Occipital lobe (tissue), 1 donor: ENCODE measurements at regions not wholly inside any gene's neighbourhood (a gene's known extent, or its start where the extent isn't known, plus 50 kb on each side); places are given as distances from the start of the nearest gene placed in this dataset.
"Not testable (repeated sequence)": the region's sequence is repeated elsewhere in the genome, so short reads cannot be mapped to it uniquely, and the experiment has no call there.

Source experiments
- DNase-seq: peaks from one replicate; lab custom pipeline; 2025; lab: John Stamatoyannopoulos, UW

DNA sequence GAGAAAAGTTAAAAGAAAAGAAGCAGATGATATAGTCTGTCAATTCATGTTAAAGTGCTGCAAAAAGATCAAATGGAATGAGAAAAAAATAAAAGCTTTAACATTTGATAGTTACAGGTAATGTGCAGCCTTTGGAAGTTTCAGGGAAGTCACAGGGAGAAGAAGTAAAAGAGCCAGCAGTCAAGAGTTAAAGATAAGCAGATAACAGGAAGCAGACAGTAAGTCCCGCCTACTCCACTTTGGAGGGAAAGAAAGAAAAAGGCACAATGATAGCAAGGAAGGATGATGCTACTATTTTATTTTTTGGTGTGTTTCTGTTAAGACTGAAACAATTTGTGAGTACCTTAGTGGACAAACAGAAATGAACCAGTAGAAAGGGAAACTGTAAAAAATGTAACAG, 111.1 kb upstream of the KRR1 start:
- DNase-seq = no peak

DNA sequence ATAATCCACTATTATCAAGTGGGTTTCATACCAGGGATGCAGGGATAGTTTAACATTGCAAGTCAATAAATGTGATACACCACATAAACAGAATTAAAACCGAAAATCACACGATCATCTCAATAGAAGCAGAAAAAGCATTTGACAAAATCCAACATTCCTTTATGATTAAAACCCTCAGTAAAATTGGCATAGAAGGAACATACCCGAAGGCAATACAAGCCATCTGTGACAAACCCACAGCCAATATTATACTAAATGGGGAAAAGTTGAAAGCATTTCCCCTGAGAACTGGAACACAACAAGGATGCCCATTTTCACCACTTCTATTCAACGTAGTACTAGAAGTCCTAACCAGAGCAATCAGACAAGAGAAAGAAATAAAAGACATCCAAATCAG, 103.0 kb upstream of the KRR1 start:
- DNase-seq = not testable (repeated sequence)

DNA sequence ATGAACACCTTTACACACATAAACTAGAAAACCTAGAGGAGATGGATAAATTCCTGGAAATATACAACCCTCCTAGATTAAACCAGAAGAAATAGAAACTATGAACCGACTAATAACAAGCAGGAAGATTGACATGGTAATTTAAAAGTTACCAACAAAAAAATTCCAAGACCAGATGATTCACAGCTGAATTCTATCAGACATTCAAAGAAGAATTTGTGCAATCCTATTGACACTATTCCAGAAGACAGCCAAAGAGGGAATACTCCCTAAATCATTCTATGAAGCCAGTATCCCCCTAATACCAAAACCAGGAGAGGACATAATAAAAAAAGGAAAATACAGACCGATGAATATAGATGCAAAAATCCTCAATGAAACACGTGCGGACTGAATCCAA, 102.6 kb upstream of the KRR1 start:
- DNase-seq = no peak

- DNase-seq = no peak
Observed at GRCh38 chr12:75611041-75611440, 99.6 kb upstream of the KRR1 start.

GRCh38 chr12:75606956-75607355, 95.5 kb upstream of the KRR1 start:
- DNase-seq = no peak

- DNase-seq = no peak
Observed at GRCh38 chr12:75606151-75606550, 94.7 kb upstream of the KRR1 start.

GRCh38 chr12:75603475-75603874, 92.1 kb upstream of the KRR1 start:
- no peak for DNase-seq

DNA sequence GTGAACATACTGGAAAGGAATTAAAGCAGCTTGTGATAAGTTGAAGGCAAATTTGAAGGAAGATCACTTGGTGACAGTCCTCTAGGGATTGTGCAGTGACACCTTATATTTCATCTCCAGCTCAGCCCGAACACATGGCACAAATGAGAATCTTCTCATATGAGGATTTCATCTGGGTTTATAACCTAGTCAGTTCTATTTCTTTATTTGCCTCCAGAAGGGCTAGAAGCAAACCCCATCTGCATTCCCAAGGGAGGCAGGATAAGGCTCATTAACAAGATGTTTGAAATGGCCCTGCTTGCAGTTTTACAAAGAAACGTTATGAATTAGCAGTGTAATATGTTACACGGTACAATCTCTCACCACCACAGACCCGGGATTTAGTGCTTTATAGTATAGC, 90.7 kb upstream of the KRR1 start:
- DNase-seq = no peak

DNA sequence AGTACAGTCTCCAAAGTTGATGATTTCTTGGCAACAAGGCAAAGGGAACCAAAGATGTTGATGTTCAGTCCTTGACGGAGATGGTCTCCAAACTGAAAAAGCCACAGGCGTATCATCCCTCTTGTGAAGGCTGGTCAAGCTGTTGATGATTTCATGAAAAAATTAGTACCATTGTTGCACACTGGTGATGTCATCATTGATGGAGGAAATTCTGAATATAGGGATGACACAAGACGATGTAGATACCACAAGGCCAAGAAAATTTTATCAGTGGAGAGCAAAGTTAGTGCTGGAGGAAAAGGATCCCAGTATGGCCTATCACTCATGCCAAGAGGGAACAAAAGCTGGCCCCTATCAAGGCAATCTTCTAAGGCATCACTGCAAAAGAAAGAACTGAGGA, 88.7 kb upstream of the KRR1 start:
- no peak for DNase-seq

- no peak for DNase-seq
Observed at GRCh38 chr12:75599061-75599460, 87.7 kb upstream of the KRR1 start.

DNA sequence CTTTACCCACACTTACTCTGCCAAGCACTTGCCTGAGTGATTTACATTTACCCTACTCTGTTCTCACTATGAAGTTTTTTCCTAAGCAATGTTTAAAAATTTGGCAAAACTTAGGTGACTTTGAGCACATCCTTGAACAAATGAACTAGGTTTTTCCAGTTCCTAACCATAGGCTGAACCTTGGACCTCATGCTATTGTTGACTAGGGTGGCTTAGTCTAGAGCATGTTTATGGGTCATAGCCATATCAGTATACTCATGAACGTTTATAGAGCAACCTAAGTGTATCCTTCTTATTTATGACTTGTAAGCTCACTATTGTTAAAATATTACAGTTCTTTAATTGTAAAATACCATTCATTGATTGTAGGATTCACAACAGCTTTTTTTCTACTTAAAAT, 85.0 kb upstream of the KRR1 start:
- no peak for DNase-seq

GRCh38 chr12:75592638-75593335, 81.4 kb upstream of the KRR1 start:
- no peak for DNase-seq

DNA sequence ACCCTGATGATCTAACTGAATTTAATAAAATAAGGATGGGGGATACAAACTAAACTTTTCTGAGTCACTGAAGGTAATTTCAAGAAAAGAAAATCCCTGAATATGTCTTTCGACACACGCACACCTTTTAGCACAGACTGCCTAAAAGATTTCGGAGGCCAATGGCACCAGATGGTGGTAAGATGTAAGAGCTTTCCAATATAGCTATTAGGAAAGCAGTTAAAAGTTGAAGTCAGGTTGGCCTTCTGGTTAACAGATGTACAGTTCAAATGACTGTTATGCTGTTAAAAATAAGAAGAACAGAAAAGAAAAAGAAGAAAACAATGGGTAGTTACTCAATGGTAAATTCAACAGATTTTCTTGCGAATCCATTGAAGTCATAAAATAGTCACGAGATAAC, 80.7 kb upstream of the KRR1 start:
- no peak for DNase-seq

DNA sequence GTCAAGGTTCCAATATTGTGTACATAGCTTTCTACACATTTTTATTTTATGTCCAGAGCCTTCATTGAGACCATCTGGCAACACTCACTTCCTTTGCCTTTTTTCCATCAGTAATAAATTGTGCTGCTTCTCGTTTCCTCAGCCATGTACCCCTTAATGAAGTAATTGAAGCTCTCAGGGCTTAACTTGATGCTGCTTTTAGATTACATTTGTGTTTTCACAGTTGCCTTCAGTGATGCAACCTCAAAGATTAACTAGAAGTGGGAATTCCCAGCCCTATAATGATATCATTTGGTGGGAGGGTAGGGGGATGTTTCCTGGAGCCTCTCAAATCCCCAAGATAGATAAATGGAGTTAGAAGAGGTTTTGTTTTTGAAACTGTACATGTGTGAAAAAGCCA, 80.2 kb upstream of the KRR1 start:
- no peak for DNase-seq

DNA sequence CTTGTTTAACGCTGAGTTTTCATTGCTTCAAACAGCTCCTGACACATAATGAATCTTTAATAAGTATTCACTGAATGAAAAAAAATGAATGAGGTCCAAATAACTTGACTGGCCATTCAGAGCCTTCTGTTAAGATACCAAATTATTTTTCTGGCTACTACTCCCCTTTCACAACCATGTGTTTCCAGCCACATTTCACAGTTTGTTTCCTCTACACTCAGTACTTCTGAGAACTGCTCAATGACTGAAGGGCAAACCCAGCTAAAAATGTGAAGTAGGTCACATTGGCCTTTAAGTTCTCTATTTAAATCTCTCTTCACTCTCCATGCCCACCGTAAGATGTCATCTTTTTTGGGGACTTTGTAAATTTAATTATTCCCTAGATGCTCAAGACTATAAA, 78.4 kb upstream of the KRR1 start:
- DNase-seq = no peak

- no peak for DNase-seq
Observed at GRCh38 chr12:75587340-75588106, 76.1 kb upstream of the KRR1 start.

DNA sequence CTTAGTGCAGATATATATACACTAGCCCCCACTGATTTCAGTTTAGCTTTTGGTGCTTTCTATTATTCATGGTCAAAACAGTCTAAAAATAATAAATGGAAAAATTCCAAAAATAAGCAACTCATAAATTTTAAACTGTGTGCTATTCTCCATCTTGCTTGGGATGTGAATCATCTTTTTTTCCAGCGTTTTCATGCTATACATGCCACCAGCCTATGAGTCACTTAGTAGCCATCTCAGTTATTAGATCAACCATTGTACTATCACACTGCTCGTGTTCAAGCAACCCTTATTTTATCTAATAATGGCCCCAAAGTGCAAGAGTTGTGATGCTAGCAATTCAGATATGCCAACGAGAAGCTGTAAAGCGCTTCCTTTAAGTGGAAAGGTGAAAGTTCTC, 73.9 kb upstream of the KRR1 start:
- DNase-seq = no peak

GRCh38 chr12:75583355-75583754, 71.9 kb upstream of the KRR1 start:
- no peak for DNase-seq

- no peak for DNase-seq
Observed at GRCh38 chr12:75581515-75581914, 70.1 kb upstream of the KRR1 start.

GRCh38 chr12:75579552-75579951, 68.1 kb upstream of the KRR1 start:
- DNase-seq = no peak

- no peak for DNase-seq
Observed at GRCh38 chr12:75578546-75578945, 67.1 kb upstream of the KRR1 start.

DNA sequence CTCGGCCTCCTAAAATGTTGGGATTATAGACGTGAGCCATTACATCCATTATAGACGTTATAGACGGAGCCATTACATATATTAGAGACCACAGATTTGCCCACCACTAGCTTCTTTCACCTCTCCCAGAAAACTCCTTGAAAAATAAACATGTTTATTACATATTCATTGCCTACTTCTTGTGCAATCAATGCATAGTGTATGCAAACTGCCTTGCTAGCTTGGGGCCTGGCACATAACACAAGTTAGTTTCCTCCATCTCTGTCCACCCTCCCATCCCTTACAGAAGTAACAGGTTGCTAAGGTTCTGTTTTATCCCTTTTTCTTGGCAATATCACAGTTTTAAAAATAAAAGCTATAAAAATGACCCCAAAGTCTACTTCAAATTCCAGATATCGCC, 66.4 kb upstream of the KRR1 start:
- no peak for DNase-seq

DNA sequence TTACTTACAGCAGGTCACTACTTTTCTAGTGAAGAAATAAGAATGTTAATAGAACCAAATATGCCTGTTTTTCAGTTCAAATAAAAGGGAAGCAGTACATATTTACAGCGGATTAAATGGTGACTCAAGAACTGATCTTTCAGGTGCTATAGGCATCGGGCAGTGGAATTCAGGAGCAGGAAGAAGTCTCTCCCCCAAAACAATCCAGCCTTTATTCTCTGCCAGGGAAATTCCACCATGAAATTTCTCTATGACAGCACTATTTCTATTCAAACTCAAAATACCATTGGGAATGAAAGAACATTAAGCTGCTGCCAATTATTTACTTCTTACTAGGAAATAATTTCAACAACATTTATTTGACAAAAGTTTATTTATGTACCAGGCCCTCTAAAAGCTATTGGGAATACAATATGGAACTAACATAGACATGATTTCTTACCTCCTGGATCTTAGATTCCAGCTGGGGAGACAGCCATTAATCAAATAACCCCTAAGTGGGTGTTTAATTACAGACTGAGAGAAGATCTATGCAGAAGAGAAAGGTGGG, 60.3 kb upstream of the KRR1 start:
- DNase-seq = no peak
